ENCODE measurements at regions not wholly inside any gene's neighbourhood (a gene's known extent, or its start where the extent isn't known, plus 50 kb on each side); places are given as distances from the start of the nearest gene placed in this dataset.

DNA sequence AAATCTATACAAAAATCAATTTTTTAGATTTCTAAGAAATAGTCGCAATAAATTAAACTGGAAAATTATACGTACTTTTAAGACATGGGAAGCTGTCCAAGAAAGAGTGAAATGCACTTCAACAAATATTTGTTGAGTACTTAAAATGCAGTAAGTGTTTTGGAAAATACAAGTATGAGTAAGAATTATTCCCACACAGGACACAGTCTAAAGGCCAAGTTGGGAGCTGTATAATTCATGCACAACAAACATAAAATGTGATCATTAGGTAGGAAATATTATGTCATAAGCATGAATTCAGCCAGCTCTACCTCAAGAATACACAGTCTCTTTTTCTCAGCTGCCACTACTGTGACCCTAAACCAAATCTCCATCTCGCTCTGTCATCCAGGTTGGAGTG, 267.6 kb downstream of the CNTN3 start:
- DNase-seq = no peak

DNA sequence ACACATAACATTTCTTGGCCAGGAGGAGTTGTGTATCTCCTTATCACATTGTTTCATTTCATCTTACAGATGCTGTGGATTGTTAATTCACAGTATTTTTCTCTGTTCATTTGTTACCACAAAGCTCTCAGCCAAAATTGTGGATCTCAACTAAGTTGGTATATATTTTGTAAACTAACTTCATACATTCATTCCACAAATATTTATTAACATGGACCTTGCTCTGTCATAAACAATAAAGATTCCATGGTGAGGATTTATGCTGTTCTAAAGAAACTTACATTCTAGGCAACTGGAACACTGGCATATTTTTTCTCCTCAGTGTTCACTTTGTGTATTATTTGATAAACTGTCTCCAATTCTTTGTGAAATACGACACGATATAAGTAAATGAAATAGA, 268.8 kb downstream of the CNTN3 start:
- no peak for DNase-seq

DNA sequence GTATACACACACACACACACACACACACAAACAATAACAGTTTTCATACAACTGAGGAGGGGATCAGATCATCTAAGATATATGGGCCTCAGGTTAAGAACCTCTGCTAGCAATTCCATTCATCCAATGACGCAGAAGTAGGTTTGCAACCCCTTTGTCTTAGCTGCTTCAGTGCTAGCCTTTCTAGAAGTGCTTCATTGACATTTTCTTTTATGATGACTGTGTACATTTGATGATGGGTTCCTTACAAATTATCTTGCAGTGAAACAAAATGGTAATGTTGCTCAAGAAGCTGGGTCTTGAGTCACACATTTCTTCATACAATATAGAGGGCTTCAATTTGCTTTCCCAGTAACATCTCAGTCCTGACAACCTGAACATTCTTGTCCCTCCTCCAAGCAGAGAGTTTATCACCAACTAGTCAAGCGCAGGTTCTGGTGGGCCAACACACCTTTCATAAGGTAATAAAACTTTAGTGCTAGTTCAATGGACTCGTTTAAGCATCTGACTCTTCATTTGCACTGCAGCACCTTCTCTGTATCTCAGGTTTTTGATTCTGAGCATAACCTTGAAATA, 269.5 kb downstream of the CNTN3 start:
- DNase-seq = no peak

DNA sequence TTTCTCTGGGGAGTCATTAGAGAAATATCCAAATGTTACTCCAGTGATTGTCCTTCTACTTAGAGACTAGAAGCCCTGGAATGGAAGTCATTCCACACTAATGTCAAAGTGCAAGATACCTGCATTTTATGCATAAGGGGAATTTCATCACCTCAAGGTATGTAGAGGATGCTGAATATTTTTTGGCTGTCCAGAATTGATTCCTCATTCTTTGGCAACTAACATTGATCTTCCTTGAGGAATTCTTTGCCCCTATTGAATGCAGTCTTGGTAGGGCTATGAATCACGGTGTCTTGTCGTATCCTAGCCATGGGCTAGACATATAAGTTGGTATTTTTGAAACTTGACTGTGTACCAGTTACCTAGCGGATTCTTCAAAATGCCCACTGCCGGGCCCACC, 271.1 kb downstream of the CNTN3 start:
- no peak for DNase-seq

DNA sequence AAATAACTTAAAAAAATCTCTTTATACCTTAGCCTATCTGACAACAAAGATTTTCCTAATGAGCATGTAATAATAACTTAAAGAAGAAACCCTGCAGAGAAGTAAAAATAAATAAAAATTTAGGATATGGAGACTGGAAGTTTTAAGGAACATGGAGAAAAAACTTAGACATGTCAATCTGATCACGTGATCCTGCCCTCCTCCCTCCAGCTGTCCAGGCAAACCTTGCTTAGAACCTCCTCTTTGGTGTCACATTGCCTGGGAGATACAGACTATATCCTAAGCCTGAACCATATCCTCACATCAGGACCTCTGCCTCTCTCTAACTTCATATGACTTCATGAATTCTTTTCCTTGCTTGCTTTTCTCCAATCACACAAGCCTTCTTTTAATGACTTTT, 275.5 kb downstream of the CNTN3 start:
- DNase-seq = no peak

DNA sequence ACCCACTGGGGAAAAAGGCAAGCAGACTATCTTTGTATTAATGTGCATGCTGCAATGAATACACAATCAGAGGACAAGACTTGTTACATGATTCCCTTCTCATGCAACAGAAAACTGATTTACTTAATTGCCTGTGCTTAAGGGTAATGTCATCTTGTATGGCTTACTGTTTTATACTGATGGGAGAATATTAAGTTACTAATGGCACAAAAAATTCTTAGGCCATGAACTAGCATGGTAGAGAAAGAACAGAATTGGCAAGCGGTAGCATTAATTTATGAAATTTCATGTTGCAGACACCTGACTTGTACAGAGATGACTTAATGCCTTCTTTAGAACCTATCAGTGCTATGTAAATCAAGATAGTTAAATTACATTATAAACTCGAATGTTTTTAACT, 282.3 kb downstream of the CNTN3 start:
- no peak for DNase-seq

DNA sequence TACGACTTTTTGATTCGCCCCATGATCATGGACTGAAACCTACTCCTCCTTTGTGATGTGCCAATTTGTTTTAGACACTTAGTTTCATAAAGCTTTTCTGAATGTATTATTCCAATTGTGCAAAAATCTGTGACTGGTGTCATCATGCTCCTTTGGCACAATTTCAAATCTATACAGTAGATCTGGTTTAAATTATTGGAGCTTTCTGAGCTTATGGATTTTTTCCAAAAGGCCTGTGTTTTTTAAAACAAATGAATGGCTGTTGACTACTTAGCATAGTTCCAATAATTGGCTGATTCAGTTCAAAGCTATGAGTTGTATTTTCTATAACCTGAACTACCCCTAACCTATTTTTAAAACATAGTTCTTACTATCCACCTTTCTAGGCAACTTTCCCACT, 282.7 kb downstream of the CNTN3 start:
- no peak for DNase-seq

DNA sequence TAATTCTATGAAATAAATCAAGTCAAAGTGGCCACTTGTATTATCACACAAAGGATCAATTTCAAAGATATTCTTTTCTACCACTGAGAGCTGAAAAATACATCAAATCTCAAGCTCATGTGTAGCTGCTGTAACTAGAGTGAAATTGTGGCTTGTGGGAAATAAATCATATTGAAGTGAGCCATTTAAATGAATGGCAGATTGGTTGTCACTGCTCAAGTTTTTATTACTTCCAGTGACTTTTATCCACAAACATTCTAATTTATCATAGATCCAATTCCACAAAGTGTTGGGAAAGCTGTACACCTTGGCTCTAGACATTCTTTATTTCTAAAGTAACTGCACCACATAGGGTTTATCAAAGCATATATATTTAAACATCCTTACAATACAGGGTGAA, 285.4 kb downstream of the CNTN3 start:
- no peak for DNase-seq

DNA sequence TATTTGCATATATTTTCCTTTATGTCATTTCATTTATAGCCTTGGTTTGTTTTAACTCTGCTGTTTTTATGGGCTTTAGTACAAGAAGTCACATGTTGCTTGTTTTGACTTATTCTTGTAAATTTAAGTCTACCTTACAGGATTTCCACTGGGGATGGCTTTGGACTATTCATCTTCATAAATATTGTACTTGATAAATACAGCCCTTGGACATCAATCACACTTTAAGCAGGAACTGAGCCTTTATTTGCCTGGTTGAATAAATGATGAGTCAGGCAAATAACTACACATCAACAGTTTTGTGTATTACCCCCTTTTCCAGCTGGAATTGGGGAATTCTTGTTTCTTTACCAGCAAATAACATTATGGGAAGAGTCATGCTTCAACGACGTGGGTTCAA, 286.0 kb downstream of the CNTN3 start:
- no peak for DNase-seq

DNA sequence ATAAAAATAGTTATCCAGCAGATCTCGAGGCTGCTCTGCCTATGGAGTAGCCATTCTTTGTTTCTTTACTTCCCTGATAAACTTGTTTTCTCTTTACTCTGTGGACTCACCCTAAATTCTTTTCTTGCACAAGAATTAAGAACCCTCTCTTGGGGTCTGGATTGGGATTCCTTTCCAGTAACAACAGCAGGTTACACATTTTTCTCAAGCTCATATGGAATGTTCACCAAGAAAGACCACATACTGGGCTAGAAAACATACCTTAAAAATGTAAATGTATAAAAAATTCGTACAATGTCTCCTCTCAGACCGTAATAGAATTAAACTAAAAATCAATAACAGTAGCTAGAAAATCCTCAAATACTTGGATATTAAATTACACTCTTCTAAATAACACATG, 299.2 kb downstream of the CNTN3 start:
- no peak for DNase-seq

DNA sequence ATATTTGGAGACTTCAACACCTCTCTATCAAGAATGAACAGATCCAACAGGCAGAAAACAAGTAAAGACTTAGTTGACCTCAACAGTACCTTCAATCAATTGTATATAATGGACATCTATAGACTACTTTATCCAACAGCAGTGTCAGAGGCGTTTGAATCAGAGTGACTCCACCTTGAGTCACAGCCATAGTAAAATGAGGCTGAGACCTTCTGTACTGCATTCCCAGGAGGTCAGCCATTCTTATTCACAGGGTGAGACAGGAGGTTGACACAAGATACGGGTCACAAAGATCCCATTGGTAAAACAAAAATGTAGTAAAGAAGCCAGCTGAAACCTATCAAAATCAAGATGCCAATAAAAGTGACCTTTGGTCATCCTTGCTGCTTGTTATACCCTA, 299.8 kb downstream of the CNTN3 start:
- no peak for DNase-seq

DNA sequence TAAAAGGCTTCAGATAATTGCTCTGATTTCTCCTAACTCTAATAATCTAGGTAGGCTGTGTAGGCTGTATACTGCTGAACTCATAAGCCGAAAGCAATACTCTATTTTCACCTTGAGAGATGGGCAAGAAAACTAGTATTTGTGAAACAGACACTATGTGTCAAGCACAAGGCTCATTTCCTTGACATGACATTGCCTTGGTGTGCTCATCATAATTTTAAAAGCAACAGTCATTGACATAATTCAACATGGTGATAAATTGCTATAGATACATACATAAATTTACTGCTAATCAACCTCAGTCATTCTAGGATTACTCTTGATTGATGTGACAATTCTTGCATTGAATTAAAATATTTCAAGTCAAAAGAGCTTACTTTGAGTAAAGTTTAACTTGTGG, 304.7 kb downstream of the CNTN3 start:
- DNase-seq = no peak

DNA sequence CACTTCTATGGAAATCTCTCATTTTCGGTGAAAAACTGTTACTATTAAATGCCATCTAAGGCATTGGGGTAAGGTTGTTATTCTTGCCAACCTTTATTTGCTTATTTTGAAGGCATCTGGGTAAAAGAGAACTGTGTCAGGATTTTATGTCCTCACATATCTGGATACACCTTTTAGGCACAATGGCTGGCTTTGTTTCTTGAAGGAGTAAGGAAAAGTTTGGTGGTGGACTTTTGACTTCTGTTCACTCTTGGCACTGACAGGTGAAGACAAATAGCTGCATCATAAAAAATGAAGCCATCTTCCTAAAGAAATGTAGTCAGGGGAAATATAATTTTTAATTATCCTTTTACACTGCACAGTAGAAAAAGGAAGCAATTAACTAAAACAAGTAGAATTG, 310.0 kb downstream of the CNTN3 start:
- no peak for DNase-seq

DNA sequence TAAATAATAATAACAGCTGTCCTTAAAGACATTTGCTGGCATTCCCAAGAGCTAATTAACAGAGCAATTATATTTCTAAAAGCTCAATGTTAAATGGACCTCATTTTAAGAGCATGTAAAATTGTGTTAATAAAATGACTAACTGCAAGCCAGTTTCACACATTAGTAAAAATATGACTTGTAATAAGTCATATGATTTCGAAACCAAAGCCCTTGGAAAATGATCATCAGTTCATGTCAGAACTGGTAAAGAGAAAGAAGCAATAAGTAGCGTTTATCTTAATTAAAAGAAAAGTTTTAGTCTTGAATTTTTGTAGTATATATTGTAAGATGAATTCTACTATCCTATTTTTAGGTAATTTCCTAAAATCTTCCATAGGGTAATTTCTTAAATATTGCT, 310.7 kb downstream of the CNTN3 start:
- DNase-seq = no peak

DNA sequence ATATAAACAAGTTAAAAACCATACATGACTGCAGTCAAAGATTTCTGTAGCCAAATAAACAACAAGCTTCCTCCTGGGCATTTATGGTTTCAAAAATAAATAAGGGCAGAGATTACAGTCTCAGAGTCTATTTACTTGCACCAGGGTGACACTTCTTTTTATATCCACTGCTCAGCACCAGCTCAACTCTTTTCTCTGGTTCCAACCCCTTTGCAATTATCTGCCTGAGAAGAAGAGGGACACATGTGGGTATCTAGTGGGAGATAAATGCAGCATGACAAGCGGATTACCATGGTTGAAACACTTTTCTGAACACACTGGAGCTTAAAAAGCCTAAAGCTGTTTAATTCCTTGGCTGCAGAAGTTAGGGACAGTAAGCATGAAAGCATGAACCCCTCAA, 311.5 kb downstream of the CNTN3 start:
- DNase-seq = no peak

DNA sequence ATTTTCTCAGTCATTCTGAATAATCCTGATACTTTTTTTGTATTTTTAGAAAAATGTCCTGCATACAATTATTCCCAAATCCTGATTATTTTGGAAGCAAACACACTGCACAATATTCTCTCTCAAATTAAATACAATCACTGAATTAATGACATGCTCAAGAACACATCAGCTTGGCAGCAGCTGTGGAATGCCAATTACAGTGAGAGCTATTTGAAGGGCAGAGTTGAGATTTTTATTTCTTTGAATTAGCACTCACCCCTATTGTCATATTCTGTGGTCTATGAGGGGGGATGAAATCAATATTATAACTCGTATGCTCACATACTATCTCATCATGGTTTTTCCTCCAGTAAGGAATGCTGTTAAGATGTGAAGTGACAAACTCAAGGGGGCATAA, 312.2 kb downstream of the CNTN3 start:
- no peak for DNase-seq

DNA sequence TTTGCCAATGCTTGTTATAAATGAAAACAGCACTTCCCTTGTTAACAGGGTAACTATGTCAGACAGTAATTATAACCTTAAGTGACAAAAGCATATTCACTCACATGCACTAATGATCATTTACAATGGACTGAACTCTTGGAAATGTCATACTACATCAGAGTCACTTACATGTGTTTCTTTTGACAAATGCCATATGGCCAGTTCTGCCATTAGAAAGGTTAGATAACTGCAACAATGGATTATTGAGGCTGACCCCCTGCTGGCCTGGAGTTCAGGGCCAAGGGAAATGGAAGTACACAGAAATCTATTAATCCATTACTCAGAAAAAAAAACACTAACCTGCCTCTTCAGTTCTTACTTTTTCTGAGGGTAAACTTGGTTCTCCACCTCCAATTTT, 313.4 kb downstream of the CNTN3 start:
- peak in 1 of 2 experiments; percentile 27 for DNase-seq

DNA sequence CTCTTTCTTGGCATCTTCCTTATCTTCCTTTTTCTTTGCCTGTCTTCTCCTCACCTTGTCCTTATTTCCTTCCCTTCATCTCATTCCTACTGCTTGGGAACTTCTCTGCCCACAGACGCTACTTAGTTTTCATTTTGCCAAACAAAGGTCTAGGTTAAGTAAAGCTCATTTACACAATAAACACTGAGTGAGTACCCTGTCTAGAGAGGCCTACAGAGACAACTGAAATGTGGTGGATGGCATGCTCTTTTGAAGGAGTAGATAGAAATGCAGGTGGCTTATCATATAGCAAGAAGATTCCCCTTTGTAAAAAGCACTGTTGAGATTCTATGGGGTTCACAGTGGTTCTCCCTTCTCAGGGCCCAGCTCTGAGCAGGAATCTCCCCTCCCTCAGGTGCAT, 319.0 kb downstream of the CNTN3 start:
- DNase-seq = no peak

DNA sequence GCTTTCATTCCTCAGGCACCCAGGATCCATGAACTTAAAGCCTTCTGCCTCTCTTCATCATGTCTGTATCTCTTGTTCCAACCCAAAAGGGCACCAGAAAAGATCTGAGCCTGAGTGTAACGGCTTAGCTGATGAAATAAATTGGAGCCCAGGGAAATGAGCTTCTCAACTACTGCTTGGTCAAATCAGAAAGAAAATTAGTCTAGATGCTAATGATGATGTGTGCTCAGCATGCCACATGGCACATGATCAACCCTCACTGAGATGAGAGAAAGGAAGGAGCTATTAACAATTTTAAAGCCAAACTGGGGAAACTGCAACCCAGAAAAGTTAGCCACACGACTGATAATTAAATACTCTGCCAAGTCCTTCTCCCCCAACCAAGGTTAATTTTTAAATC, 325.7 kb downstream of the CNTN3 start:
- no peak for DNase-seq

DNA sequence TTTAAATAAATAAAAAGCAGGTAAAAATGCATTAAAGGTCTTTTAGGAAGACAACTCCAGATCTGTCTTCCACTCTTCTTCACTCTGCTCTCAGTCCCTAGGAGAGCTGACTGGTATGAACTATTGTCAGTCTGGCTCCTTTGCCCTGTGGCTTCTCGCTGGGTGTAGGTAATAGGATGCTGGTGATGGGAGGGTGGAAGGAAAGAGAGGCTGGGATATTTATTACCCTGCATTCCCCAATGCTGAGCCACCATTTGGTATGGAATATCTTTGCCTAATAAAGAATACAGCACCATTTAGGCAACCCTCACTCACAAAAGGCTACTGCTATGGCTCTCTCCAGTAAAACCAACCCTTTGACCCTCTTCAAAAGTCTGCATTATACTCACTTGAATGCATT, 326.9 kb downstream of the CNTN3 start:
- no peak for DNase-seq

DNA sequence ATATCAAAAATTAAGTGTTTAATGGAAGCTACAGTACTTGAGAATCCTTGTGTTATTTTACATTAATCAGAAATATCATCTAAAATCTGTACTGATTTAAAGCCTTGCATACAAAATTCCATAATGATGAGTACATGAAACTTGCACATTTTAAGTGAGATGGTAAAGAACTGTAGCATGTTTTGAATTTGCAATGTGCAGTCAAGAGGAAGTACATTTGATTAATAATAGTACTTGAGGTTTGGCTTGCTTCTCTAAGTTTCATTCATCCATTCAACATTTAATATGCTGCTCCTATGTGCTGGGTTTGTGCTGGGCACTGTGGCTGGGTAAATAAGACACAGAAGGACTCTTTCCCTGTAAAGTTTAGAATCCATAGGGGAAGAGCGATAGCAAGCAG, 332.3 kb downstream of the CNTN3 start:
- no peak for DNase-seq

DNA sequence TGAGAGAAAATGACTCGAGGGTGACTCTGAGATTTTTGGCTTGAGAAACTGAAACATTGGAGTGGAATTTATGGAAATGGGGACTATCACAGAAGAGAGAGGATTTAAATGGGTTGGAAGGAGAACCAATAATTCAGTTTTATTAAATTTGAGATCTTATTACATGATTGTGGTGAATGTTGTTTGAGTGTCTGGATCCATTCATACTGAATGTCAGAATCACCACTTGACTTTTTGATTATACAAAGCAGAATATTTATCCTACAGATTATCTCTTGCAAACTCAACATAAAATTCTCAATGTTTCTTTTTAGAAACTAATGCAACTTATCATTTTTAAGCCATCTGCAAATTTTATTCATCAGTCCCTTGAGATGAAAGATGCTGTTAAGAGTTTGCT, 332.8 kb downstream of the CNTN3 start:
- DNase-seq = no peak

DNA sequence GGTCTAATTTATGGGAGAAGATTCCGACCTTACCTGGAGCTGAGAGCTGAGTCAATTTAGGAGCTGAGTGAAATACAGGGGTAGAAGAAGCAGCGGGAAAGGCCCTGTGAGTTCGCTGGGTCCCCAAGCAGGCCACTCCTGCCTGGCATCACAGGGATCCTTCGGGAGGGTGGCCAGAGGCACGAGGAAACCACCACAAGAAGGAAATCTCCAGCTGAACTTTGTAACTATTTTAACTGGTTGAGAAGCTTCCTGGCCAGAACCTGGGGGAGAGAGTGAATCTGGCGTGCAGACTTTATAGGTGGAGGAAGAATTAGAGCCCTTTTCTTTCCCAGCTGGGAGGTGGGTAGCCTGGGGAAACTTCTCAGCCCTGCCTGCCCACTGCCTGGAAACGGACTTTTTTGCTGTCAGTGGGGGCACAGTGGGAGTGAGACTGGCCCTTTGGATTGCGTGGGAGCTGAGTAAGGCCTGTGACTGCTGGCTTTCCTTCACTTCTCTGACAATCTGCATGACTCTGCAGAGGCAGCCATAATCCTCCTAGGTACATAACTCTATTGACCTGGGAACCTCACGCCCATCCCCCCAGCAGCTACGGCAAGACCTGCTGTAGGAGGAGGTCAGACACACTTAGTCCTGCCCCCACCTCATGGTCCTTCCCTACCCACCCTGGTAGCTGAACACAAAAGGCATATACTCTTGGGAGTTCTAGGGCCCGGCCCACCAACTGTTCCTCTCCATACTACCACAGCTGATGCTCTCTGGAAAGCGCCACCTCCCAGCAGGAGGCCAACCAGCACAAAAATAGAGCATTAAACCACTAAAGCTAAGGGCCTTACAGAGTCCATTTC, 340.7 kb downstream of the CNTN3 start:
- no peak for DNase-seq

DNA sequence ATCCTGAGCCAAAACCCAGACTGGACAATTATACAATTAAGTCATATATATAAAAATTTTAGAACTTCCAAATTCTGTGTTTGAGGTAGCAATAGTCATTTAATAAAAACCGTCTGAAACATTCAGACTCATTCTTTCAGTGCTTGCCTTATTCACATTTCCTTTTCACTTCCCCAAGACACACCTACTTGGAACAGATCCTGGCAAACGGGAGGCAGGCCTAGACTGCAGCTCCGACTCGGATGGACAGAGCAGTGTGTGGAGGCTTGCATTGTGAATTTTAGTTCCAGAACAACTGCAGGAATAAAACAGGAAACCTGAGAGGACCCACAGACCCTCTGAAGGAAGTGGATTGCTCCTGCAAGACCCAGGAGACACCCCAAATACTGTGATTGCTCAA, 341.4 kb downstream of the CNTN3 start:
- no peak for DNase-seq

DNA sequence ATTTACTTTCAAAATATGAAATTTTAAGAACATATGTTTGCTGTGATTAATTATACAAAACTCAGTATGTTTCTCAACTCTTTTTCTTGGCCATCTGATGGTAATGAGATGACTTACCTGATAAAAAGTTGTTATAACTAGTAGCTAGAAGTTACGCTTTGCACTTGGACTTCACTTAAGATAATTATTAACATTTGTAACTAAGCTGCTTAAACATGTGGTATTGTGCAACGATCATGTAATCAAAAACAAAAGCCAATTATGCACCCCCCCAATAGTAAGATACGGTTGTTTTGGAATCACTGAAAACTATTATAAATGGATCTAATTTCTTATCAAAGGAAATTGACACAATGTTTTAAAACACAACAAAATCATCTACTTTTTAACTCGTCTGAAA, 342.9 kb downstream of the CNTN3 start:
- no peak for DNase-seq

All from NCI-H524 (cell line).